T-helper 17 cell (primary cell): ENCODE measurements at regions not wholly inside any gene's neighbourhood (a gene's known extent, or its start where the extent isn't known, plus 50 kb on each side); places are given as distances from the start of the nearest gene placed in this dataset.

ENCODE experiments used
- ATAC-seq: fragments of 150-1000 bp; cut with Tn5 transposase; 2 replicates; pipeline ENCODE4 v1.10.0; 2021; ENCODE audit warnings: mild to moderate bottlenecking, moderate library complexity
- DNase-seq, 3 donors: peaks; one replicate each; pipeline versions ENCODE4 v3.0.0 to v3.0.0-alpha.2; 2020 to 2021
- H3K9me3 ChIP-seq: one replicate; pipeline ENCODE4 v1.7.0; 2013; ENCODE audit warnings: low read length, mild to moderate bottlenecking; ENCODE audit not compliant: control insufficient read depth, poor library complexity, severe bottlenecking
- H3K27ac Mint-ChIP-seq: one replicate; pipeline ENCODE4 v1.8.0; 2022; ENCODE audit warnings: mild to moderate bottlenecking, moderate library complexity, mixed read lengths
- H3K27me3 Mint-ChIP-seq: one replicate; pipeline ENCODE4 v1.8.0; 2022; ENCODE audit warnings: mixed read lengths
- H3K36me3 Mint-ChIP-seq: one replicate; pipeline ENCODE4 v1.8.0; 2022; ENCODE audit warnings: low read depth, mixed read lengths
- H3K4me1 Mint-ChIP-seq: one replicate; pipeline ENCODE4 v1.8.0; 2022; ENCODE audit warnings: mild to moderate bottlenecking, mixed read lengths
- H3K4me3 Mint-ChIP-seq: one replicate; pipeline ENCODE4 v1.8.0; 2022; ENCODE audit warnings: mild to moderate bottlenecking, moderate library complexity, mixed read lengths

- H3K9me3 ChIP-seq: no peaks in the 10 kb centered on the region
- Mint-ChIP-seq H3K4me1 (no peaks in the 10 kb centered on the region), H3K27ac (no peak overlapping the region), H3K4me3 (no peak overlapping the region), H3K36me3 (no peaks in the 10 kb centered on the region), H3K27me3 (peaks cover 38% of the 10 kb centered on the region)
- ATAC-seq: no peak
- DNase-seq: no peak
These were observed 197.5 kb upstream of the COPS8 start for GRCh38 chr2:236887953-236888793.

- H3K27ac Mint-ChIP-seq: no peak overlapping the region
- ATAC-seq: no peak
- H3K9me3 ChIP-seq: no peaks in the 10 kb centered on the region
- no peaks in the 10 kb centered on the region for H3K4me1 Mint-ChIP-seq
- no peak for DNase-seq
- peaks cover 38% of the 10 kb centered on the region for H3K27me3 Mint-ChIP-seq
- H3K36me3 Mint-ChIP-seq: no peaks in the 10 kb centered on the region
- no peak overlapping the region for H3K4me3 Mint-ChIP-seq
These were observed 196.6 kb upstream of the COPS8 start for GRCh38 chr2:236888794-236889780.

GRCh38 chr2:236889791-236890704, 195.6 kb upstream of the COPS8 start:
- DNase-seq (no peak), ATAC-seq (no peak)
- Mint-ChIP-seq H3K4me1 (no peaks in the 10 kb centered on the region), H3K4me3 (no peak overlapping the region), H3K27ac (no peak overlapping the region), H3K27me3 (peaks cover 32% of the 10 kb centered on the region), H3K36me3 (no peaks in the 10 kb centered on the region)
- H3K9me3 ChIP-seq: no peaks in the 10 kb centered on the region

- no peaks in the 10 kb centered on the region for H3K9me3 ChIP-seq
- Mint-ChIP-seq H3K27ac (no peak overlapping the region), H3K36me3 (no peaks in the 10 kb centered on the region), H3K4me1 (no peaks in the 10 kb centered on the region), H3K27me3 (peaks cover 43% of the 10 kb centered on the region), H3K4me3 (no peak overlapping the region)
- DNase-seq (no peak), ATAC-seq (no peak)
These were observed 193.0 kb upstream of the COPS8 start for GRCh38 chr2:236892721-236893120.

- H3K4me3 Mint-ChIP-seq: no peak overlapping the region
- no peak overlapping the region for H3K27ac Mint-ChIP-seq
- DNase-seq: no peak
- no peaks in the 10 kb centered on the region for H3K9me3 ChIP-seq
- H3K27me3 Mint-ChIP-seq: peaks cover 26% of the 10 kb centered on the region
- H3K4me1 Mint-ChIP-seq: no peaks in the 10 kb centered on the region
- ATAC-seq: no peak
- no peaks in the 10 kb centered on the region for H3K36me3 Mint-ChIP-seq
These were observed 190.9 kb upstream of the COPS8 start for GRCh38 chr2:236894791-236895190.

GRCh38 chr2:236895497-236895896, 190.2 kb upstream of the COPS8 start:
- Mint-ChIP-seq H3K27me3 (peaks cover 27% of the 10 kb centered on the region), H3K4me3 (no peak overlapping the region), H3K36me3 (no peaks in the 10 kb centered on the region), H3K4me1 (no peaks in the 10 kb centered on the region), H3K27ac (peak overlapping the region; percentile 53)
- H3K9me3 ChIP-seq: no peaks in the 10 kb centered on the region
- ATAC-seq (no peak), DNase-seq (no peak)

GRCh38 chr2:236896688-236897087, 189.0 kb upstream of the COPS8 start:
- H3K36me3 Mint-ChIP-seq: no peaks in the 10 kb centered on the region
- peaks cover 28% of the 10 kb centered on the region for H3K27me3 Mint-ChIP-seq
- H3K27ac Mint-ChIP-seq: no peak overlapping the region
- ATAC-seq (no peak), DNase-seq (no peak)
- H3K4me1 Mint-ChIP-seq: no peaks in the 10 kb centered on the region
- no peaks in the 10 kb centered on the region for H3K9me3 ChIP-seq
- H3K4me3 Mint-ChIP-seq: no peak overlapping the region

GRCh38 chr2:236899146-236899545, 186.5 kb upstream of the COPS8 start:
- no peaks in the 10 kb centered on the region for H3K36me3 Mint-ChIP-seq
- no peak overlapping the region for H3K4me3 Mint-ChIP-seq
- ATAC-seq: no peak
- H3K4me1 Mint-ChIP-seq: no peaks in the 10 kb centered on the region
- H3K27ac Mint-ChIP-seq: no peak overlapping the region
- DNase-seq: no peak
- H3K27me3 Mint-ChIP-seq: peaks cover 50% of the 10 kb centered on the region
- no peaks in the 10 kb centered on the region for H3K9me3 ChIP-seq

GRCh38 chr2:236899950-236900640, 185.6 kb upstream of the COPS8 start:
- no peak overlapping the region for H3K27ac Mint-ChIP-seq
- no peaks in the 10 kb centered on the region for H3K4me1 Mint-ChIP-seq
- DNase-seq: no peak
- H3K36me3 Mint-ChIP-seq: no peaks in the 10 kb centered on the region
- no peak for ATAC-seq
- H3K9me3 ChIP-seq: no peaks in the 10 kb centered on the region
- peaks cover 59% of the 10 kb centered on the region for H3K27me3 Mint-ChIP-seq
- H3K4me3 Mint-ChIP-seq: no peak overlapping the region

GRCh38 chr2:236901956-236902355, 183.7 kb upstream of the COPS8 start:
- Mint-ChIP-seq H3K27ac (no peak overlapping the region), H3K27me3 (peaks cover 58% of the 10 kb centered on the region), H3K4me3 (no peak overlapping the region), H3K4me1 (no peaks in the 10 kb centered on the region), H3K36me3 (no peaks in the 10 kb centered on the region)
- no peaks in the 10 kb centered on the region for H3K9me3 ChIP-seq
- no peak for ATAC-seq
- no peak for DNase-seq

- Mint-ChIP-seq H3K27ac (no peak overlapping the region), H3K4me1 (no peaks in the 10 kb centered on the region), H3K36me3 (no peaks in the 10 kb centered on the region), H3K27me3 (peaks cover 64% of the 10 kb centered on the region), H3K4me3 (no peak overlapping the region)
- ATAC-seq: no peak
- H3K9me3 ChIP-seq: no peaks in the 10 kb centered on the region
- no peak for DNase-seq
These were observed 181.7 kb upstream of the COPS8 start for GRCh38 chr2:236903978-236904377.
